Activated naive CD4-positive, alpha-beta T cell (primary cell): ENCODE measurements at regions not wholly inside any gene's neighbourhood (a gene's known extent, or its start where the extent isn't known, plus 50 kb on each side); places are given as distances from the start of the nearest gene placed in this dataset.
"Not testable (repeated sequence)": the region's sequence is repeated elsewhere in the genome, so short reads cannot be mapped to it uniquely, and the experiment has no call there.

ENCODE experiments used
- DNase-seq, 4 experiments: peaks; one replicate each; lab custom pipeline; 2025; lab: John Stamatoyannopoulos, UW

DNA sequence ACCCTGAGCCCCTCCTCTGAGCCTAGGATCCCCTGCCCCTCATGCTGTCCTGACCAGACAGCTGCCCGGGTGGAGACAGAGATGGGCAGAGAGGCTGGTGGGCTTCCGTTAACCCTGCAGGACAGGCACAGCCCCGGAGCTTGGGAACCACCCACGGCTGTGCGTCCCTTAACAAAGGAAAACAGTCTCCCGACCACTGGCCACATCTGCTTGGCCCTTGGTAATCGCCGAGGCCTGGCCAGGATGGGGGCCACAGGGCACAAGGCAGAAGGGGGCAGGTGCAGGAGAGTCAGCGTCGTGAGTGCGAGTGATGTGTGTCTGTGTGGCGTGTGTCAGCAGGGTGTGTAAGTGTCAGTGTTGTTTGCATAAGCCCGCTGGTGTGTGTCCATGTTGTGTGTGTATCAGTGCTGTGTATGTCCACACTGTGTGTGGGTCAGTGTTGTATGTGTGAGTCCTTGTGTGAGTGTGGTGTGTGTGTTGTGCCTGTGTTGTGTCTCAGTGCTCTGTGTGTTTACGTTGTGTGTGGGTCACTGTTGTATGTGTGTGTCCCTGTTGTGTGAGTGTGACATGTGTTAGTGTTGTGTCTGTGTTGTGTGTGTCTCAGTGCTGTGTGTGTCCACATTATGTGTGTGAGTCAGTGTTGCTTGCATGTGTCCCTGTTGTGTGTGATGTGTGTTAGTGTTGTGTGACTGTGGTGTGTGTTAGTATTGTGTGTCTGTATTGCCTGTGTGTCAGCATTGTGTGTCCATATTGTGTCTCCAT lies 369.5 kb downstream of the BRD1 start:
- no peak for DNase-seq

- DNase-seq, result no peak
Observed at GRCh38 chr22:49457146-49457545, 370.5 kb downstream of the BRD1 start.

DNA sequence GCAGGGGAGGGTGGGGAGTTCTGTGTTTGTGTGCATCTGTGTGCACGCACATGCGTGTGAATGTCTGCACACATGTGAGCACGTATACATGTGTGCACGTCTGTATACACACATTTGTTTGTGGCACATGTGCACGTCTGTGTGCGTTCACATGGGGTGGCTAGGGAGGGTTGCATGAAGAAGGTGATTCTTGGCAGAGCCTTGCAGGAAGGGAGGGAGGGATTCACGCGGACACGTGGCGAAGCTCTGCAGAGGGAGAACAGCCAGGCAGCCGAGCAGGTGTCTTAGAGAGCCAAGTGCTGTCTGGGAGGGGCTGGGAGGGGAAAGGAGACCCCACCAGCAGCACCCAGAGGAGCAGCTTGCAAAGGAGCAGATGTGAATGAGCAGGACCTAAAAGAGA lies 372.1 kb downstream of the BRD1 start:
- DNase-seq, result no peak

- no peak for DNase-seq
Observed at GRCh38 chr22:49454726-49455125, 372.9 kb downstream of the BRD1 start.

DNA sequence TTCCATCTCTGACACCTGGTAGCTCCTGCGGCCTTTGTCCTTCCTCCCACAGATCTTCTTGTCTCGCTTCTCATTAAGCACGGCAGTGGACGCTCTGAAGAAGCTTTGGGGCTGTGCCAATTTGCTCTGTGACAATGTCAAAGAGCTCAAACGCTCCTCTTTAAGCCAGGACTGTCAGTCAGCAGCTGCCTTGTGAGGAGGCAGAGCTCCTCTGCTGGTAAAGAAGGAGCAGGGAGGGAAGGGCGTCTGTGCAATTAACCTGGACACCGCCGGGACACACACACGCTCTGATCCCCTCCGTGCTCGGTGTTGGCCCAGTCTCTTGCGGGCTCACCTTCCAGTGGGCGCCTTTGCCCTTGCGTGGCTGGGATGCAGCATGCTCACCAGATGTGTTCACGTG lies 373.9 kb downstream of the BRD1 start:
- no peak for DNase-seq

GRCh38 chr22:49453019-49453418 lies 374.7 kb downstream of the BRD1 start:
- DNase-seq, result not testable (repeated sequence)

DNA sequence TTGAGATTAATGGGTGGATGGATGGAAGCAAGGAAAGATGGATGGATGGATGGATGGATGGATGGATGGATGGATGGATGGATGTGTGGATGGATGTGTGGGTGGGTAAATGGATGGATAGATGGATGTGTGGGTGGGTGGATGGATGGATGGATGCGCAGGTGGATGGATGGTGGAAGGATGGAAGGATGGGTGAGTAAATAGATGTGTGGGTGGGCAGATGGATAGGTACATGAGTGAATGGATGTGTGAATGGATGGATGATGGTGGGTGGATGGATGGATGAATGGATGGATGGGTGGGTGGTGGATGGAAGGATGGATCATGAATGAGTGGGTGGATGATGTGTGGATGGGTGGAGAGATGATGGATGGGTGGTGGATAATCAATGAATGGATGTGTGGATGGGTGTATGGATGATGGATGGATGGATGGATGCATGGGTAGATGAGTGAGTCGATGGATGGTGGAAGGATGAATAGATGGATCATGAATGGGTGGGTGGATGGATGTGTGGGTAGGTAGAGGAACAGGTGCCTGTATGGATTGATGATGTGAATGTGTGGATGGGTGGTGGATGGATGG lies 375.2 kb downstream of the BRD1 start:
- no peak for DNase-seq

- no peak for DNase-seq
Observed at GRCh38 chr22:49451070-49451840, 376.4 kb downstream of the BRD1 start.

DNA sequence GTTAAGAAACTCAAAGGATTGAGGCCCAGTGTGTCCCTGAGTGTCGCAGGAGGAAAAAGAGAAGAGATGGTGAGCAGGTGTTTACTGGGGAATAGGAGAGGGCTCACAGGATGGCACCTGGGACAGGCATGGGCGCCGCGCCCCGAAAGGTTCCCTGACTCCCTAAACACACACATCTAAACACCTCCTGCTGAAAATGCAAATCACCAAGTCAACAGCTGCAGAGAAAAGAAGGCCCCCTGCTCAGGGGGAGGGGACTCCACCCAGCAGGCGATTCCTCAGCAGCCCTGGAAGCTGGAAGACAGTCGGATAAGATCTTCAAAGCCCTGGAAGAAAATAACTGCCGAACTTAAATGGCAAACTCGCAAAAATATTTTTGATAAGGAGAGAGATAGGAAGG lies 377.2 kb downstream of the BRD1 start:
- no peak for DNase-seq

- DNase-seq, result no peak
Observed at GRCh38 chr22:49449811-49450446, 377.7 kb downstream of the BRD1 start.

DNA sequence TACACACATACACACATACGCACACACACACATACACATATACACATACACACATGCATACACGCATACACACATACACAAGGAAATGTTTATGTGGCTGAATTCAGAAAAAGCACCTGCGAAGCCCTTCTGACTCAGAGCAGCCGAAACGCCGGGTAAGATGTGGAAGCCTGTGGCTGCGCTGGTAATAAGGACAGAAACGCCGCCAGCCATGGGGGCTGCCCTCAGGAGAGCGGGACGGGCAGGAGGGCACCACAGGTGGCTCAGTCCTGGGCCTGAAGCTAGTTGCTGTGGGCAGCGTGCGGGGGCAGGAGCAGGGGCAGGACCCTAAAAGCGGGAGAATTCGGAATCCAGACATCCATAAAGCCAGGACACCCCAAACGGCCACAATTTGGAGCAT lies 378.3 kb downstream of the BRD1 start:
- DNase-seq, result no peak

GRCh38 chr22:49448526-49448925 lies 379.1 kb downstream of the BRD1 start:
- no peak for DNase-seq

- DNase-seq, result no peak
Observed at GRCh38 chr22:49447837-49448236, 379.8 kb downstream of the BRD1 start.

GRCh38 chr22:49446759-49447710 lies 380.6 kb downstream of the BRD1 start:
- DNase-seq, result no peak

GRCh38 chr22:49446145-49446758 lies 381.4 kb downstream of the BRD1 start:
- no peak for DNase-seq

DNA sequence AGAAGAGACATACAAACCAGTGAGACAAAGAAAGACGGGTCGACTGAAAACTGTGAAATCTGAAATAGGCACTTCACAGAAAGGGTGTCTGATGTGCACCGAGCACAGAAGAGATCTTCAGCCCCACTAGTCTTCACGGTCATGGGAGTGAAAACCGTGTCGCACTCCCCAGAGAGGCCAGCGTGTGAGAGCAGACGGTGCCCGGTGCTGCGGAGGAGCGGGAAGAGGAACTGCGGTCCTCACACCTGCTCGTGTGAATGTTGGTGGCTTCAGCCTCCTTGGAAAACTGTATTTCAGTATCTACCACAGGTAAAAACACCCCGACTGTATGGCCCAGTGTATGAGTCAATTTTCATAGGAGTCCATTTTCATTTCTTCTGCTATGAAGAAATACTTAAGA lies 382.9 kb downstream of the BRD1 start:
- no peak for DNase-seq

DNA sequence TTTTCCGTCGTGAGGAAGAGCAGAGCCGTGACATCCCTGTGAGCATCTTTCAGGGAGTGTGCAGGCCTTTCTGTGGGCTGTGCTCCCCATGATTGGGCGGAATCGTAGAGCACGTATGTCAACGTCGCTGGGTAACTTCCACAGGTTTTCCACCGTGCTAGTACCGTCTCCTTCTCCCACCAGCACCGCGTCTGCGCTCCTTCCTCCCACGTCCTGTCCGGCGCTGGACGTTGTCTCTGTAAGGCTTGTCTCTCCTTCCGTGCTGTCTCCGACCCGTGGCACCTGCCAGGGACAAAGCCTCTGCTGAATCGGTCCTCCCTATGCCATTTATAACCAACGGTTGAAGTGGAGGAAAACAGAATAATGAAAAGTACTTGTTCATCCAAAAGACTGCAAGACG lies 386.7 kb downstream of the BRD1 start:
- no peak for DNase-seq

GRCh38 chr22:49439373-49439772 lies 388.3 kb downstream of the BRD1 start:
- no peak for DNase-seq

DNA sequence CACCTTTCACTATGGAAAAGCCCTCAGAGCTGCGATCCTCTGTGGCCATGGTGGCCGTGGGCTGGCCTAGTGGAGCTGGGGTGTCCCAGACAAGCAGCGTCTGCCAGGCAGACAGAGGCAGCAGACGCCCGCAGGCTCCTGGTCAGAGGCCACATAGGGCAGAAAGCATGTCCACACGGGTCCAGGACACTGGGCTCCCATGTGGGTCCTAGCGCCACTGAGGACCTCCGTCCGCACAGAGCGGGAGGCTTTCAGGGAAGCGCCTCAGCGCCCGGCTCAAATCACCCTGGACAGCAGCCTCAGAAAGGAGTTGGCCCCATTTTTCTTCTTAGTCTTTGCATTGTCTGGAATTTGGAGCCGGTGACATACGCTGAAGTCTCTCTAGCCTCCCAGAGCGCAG lies 389.7 kb downstream of the BRD1 start:
- DNase-seq, result no peak

DNA sequence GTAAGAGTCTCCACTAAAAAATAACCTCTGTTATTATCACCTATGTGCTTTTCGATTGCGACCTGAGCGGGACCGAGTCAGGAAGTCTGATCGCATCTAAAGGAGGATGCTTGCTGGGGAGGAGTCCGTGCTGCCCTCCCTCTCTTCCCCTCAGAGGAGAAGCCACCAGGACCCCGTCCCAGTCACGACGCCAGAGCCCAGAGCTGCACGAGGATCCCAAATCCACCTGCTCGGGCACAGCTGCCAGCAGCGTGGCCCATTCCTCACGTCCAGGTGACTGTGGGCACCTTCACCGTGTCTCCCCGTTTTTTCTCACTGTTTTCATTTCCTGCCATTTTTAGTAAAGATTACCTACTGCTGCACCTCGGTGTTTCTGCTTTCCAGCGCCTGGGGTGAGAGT lies 390.3 kb downstream of the BRD1 start:
- no peak for DNase-seq

GRCh38 chr22:49436056-49436455 lies 391.6 kb downstream of the BRD1 start:
- no peak for DNase-seq
